Suppressor macrophage treated with lipopolysaccharide for 1 hour (primary cell): ENCODE measurements at regions not wholly inside any gene's neighbourhood (a gene's known extent, or its start where the extent isn't known, plus 50 kb on each side); places are given as distances from the start of the nearest gene placed in this dataset.

Experiments used
- DNase-seq, 3 donors: peaks; one replicate each; pipeline ENCODE4 v3.0.0-alpha.2; 2020 to 2022

DNA sequence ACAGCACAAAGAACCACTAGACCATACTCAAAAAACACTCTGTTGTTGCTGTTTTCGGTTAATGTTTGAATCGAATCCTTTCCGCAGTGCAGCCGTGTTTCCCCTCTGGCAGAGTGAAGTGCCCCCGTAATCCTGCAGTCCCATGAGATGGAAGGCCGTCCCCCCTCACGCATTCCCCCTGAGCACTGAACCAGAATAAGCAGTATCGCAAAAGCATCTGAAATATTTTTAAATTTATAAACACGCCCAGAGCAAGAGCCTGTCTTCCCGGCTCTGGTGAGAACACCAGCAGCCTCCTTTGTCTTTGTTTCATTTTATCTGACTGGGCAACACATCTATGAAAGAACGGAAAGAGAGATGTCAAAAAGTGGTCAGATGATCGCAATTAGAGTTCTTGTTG, 121.0 kb upstream of the ADAMTS18 start:
- DNase-seq: no peak

DNA sequence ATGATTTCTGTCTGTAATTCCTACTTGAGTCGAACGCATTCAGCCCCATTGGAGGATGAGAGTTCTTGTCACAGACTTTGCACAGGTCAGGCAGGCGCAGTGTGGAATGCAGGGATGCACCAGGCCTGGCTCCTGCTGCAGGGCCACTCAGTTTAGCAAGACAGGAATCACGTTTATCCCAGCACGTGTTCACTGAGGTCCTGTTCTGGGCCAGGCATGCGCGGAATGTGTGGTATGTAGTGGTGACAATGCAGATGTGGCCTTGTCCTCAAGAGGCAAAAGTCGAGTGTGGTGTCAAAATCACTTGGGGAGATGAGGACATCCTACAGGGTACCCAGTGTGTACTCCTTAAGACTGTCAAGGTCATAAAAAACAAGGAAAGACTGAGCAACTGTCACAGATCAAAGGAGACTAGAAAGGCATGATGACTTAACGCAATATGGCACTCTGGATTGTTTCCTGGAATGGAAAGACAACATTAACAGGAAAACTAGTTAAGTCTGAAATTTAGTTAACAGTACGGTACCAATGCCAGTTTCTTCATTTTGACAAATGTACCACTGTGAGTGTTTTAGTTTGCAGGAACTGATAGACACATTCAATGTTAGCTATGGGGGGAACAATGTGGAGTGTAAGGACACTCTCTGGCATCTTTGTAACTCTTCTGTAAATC, 121.5 kb upstream of the ADAMTS18 start:
- no peak for DNase-seq

DNA sequence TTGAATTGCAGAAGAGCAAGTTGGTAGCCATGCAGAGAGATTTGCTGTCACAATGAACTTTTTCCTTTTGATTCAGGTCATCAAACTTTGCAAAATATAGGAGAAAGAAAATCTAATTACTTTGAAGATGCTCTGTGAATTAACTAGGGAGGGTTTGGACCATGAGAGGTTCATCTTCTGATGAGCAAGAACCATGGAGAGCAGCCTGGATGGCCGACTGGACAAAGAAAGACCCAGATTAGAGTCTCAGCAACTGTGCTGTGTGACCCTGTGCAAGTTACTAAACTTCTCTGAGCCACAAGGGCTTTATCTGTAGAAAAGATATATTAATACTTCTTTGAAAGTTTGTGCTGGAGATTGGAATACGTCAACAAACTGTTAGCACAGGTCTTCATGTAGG, 122.6 kb upstream of the ADAMTS18 start:
- DNase-seq: no peak

DNA sequence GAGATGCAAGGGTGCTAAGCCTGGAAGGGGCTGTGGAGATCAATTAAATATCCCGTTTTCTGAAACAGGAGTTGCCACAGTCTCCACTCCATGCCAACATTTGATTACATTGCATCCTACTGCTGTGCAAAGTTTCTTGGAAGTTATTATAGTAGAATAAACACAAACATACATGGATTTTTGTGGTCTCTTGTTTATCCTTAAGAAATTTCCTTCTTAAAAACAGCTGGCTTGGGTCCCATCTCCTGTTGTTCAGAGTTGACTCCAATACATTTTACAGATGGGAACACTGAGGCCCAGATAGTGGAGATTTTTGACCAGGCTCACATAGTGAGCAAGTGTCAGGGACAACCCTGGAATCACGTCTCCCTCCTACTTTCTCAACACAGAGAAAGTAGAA, 124.0 kb upstream of the ADAMTS18 start:
- no peak for DNase-seq

DNA sequence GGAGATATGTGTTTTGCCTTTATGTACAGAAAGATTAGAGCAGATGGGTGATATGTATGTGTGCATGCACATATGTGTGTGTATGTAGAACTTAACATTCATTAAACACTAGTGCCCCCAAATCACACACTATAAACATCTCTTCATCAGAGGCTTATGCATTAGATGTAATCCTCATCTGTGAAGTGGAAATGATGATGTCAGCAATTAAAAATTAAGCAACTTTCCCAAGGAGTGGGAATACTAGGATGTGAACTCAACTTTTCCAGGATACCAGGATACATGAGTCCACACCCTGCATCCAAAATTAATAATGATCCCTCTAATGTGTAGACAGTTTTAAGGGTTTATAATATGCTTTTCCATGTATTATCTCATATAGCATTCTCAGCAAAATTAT, 127.7 kb upstream of the ADAMTS18 start:
- DNase-seq: no peak

DNA sequence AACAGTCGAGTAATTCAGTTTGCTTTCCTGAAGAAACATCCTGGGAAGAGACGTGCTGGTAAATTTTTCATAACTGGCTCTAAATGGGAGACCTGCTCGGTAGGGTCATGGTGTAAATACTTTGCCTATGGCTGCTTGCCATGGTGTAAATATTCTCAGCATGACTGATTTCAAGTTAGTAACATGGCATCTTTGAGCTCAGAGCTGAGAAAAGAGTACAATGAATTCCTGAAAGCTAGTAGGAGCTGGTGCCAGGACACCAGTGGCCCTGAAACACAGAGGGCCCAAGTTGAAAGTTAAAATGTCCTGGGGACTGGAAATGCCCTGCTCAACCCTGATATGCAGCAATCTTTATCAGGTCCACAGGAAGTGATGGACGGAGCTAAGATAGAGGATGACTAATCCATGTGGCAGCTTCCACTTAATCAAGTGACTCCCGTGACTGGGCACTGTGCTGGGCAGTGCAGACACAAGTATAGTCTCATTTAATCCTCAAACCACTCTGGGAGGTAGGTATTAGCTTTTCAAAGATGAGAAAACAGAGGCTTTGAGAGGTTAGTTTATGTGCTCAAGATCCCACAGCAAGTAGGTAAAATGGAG, 130.1 kb upstream of the ADAMTS18 start:
- no peak for DNase-seq

DNA sequence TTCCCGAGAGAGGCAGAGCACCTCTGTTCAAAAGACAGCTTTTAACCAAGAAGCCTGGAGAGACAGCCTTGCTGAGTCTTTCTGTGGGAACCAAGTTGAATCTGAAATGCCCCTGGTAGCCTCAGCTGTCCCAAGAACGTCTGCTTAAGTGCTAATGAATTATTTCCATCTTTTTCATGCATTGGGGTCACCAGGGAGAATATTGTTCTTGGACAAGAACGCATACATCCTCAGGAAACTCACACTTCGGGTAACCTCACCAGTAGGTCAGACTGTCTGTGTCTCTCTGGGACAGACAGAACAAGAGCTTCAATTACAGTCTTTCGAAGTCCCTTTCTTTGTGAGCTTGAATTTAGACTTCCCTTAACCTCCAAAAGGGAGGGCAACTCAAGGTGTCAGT, 134.6 kb upstream of the ADAMTS18 start:
- no peak for DNase-seq

DNA sequence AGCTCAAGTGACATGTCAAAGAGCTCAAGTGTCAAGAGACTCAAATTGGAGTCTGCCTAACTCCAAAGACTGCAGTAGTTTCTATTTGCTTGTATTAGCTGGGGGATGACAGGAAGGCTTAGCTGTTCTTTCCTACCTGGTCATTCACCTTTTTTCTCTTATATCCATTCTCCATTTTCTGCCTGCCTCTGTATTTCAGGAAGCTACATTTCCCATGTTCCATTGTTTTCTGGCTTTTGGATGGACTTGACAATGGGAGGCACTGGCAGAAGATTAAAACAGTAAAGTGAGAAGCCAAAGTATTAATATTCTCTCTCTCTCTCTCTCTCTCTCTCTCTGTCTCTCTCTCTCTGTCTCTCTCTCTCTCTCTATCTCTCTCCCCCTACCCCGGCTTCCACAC, 135.7 kb upstream of the ADAMTS18 start:
- DNase-seq: no peak

DNA sequence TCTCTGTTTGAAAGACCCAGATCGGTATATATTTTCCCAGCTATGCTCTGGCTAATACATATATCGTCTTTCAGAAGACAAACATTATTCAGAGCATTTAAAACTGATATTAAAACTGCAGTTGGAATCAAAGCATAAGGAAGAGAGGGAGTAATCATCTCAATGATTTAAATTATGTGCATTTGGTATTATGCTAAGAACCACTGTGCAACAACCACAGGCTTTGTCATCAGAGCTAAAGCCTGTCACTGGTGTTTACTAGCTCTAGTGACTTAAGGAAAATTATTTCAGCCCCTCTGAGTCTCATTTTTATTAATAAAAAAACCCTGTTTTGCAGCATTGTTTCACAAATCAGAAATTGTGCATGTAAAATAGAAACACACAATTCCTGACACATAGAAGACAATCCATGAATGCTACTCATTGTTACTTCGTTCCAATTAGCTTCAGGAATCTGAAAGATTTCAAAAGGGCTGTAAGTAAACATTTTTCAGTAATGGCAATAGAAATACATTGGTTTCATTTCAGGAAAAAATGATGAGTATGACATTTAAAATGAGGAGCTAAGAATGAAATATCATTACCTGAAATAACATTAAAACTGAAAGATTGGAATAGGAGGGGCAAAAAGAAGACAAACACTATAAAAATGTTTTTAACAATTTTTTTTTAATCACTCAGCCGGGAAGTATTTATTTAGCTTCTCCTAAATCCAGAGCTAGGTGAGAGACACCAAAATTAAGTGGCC, 136.5 kb upstream of the ADAMTS18 start:
- no peak for DNase-seq

DNA sequence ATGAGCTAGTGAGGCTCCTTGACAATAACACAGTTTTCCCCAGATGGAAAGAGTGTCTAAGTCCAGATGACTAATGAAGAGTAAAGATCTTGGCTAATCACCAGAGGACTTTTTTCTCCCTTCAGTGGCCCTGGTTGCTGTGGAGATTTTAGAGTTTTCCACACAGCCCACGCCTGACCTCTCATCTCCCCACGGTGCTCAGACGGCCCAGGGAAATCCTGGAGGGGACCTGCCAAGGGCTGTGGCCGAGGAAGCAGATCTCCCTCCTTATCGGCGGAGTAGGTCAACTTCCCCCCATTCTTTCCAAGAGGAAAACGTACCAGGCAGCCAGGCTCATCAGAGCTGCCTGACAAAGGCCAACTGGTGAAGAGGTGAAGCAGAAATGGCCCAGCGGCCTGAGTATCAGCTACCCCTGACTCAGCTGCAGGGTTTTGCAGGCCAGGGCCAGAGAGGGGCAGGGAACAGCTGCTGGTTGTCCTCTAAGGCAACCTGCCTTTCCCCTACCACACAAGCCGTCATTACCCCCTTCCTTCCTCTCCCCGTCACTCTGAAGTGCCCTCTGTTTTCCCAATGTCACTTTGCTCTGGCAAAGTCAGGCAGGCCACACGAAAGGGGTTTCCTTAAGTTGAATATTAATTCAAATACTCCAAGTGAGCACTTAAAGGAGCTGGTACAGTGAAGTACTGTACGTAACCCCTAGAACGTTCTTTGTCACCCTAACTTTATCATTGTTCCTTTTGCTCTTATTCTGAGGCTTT, 140.2 kb upstream of the ADAMTS18 start:
- DNase-seq: no peak

DNA sequence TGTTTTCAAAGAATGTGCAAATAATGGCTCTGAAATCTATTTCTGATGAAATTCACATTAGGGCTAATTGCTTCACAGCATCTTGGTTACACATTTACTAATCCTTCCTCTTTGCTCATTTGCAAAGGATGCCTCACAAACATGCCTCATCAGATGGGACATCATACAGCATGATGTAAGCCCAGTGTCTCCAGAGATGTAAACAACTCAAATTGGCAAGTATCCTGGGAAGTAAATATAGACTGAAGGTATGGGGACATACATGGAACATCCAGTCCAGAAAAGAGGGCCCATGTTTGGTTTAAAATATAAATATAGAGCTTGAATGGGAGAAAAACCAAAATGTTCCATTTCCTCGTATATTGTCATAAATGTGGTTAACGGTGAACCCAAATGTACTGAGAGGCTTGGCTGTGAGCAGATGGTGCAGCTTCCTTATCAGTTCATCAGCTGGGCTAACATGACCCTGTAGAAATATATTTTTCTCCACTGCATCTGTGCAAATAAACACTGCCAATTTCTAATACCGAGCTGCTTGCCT, 142.9 kb upstream of the NUDT7 start:
- no peak for DNase-seq

DNA sequence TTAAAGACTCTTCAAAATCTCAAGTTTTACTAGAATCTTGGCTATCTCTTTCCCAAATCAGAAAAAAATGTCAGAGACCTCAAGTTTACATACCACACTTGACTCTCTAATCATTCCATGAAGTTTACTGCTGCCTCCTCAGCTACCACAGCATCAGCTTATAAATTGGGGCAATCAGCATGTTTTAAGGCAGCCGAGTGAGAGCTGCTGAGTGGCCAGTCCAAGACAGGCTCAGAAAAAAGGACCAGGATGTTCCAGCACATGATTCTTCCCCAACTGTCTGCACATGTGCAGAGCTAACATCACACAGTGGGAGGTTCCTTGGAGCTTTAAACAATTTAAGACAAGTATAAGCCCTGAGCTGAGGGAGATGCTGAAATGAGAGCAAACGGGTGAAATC, 140.6 kb upstream of the NUDT7 start:
- DNase-seq: no peak

DNA sequence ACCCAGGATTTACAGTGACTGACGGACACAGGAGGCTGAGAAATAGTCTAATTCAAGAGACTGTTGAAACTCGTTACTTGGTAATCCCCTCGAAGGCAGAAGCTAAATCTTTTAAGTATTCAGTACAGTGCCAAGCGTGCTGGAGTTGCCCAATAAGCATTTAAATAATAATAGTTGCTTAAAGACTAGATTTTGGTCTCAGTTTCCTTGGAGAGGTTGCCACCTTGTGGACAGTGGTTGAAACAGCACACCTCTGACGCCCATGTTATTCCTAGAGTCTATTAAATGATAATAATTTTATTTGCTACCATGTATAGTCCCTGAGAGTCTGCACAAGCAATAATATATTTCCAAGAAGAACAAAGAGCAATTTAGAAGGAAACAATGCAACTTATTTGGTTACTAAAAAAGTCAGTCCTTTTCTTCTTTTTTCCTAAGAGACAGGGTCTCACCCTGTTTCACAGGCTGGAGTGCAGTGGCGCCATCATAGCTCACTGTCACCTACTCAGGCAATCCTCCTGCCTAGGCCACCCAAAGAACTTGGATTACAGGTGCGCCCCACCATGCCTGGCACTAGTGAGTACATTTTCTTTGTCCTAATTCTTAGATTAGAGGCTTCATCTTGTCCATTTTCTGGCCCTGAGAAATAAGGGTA, 138.0 kb upstream of the NUDT7 start:
- peak; percentile 63 to 72 (median 71) for DNase-seq

DNA sequence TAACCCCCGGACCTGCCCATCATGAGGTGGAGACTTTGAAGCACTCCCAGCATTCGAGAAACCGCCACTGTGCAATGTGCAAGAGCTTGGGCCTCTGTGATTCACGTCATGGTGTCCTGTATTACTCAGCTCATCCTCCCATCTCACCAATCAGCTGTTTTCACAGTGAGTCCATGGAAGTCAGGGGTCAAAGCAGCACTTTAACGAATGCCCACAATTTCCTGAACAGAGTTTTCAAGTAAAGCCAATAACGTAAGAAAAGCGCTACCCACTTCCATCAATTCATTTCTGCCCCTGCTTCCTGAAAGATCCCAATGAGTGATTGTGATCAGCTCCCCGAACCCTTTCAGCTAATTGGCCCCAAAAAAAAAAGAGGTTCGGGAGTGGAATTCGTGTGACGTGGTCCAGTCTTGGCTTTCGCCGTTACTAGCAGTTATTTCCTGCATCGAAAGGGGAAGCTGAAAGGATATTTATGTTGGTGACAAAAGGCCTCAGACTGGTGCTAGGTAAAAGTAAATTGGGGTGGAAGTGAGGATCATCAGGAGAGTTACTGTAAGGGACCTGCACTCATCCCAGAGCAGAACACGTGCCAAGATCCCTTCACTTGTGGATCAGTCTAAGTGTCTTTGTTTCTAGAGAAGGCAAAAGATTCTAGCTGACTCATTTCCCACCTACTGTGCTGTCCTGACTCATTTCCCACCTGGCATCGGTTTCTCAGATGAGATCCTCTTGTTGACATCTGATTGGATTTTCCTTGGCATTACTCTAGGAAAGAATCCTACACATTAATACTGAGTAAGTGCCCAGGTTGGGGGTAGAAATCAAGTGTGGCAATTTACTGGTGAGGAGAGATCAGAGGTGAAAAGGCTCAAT, 136.7 kb upstream of the NUDT7 start:
- DNase-seq: peak in 2 of 3 donors; percentile 3 to 5

DNA sequence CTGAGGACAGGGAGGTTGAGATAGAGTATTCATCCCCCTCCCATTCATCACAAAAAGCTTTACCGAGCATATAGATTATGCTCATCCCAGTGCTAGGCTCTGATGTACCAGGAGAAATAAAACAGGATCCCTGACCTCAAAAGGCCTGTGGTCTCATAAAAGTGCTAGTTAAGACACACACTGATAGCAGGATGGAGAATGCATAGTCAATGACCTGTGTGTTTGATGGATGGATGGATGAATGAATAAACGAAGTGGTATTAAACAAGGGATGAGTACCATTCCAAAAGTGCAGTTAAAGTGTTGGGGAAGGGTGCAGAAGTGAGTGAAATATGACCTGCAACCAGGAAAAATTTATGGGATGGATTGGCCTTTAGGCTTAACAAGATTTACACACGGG, 133.9 kb upstream of the NUDT7 start:
- no peak for DNase-seq

DNA sequence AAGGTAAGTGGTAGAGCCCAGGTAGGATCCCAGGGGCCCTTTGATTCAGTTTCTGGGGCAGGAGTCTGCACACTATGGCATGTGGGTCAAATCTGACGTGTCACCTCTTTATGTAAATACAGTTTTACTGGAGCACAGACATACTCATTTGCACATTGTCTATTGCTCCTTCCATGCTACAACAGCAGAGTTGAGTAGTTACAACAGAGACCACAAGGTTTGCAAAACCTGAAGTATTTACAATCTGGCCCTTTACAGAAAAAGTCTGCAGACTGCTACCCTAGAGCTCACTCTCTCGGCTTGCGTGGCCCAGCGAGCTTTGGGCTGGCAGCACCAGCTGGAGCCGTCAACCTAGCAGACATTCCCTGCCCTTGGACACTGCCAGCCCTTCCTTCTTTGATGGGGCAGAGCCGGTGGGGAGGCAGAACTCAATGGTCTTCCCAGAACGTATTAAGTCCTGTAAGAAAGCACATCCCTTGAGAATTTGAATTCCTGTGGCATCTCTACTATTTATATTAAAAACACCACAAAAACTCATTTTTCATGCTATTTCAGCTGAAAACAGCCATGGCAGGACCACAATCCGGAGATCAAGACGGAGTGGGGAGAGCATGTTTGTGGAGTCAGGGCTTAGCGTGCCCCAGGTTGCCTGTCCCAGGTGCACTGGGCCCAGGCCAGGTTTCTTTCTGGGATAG, 133.1 kb upstream of the NUDT7 start:
- no peak for DNase-seq

DNA sequence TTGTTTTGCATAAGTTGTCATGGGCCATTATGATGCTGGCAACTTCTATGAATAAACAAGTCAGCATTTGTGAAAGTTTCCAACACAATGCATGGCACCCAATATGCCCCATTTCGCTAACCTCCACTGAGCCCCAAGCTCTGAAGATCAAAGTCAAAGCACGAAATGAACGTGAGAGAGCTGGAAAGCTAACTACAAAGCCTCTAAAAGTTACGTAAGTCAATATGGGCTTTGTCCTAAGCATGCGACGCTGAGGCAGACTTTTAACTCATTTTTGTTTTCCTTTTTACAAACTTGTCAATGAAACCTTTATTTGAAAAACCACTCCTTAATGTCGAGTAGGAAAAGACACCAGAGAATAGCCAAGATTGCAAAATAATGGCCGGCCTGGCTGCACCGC, 131.6 kb upstream of the NUDT7 start:
- DNase-seq: no peak

DNA sequence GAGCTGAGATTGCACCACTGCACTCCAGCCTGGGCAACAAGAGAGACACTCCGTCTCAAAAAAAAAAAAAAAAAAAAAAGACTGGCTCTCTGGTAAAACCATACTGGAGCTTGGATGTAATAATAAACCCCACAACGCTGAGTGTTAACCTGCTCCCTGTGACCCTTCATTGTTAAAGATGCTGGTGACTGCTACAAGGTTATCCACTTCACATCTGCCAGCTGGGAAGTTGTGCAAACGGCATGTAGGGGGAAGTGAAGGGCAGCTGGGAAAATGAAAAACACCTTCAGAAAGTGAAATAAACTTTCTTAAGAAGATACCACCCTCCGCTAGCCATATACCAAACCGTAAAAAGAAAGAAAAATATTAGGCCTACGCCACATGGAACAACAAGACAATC, 131.0 kb upstream of the NUDT7 start:
- no peak for DNase-seq

DNA sequence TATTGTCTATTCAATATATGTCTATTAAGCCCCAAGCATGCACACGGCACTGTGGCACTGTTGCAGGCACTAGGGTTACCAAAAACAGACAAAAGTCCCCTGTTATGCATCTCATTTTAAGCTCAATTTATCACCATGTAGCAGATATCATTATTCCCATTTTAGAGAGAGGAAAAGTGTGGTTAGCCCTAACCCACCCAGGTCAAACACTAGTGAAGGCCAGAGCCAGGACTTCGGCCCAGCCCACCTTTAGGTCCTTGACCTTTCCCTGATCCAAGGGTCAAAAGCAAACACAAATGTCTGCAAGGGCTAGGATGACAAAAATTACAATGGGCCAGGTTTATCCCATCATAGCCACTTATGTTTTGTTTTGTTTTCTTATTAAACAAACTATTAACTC, 130.3 kb upstream of the NUDT7 start:
- no peak for DNase-seq

DNA sequence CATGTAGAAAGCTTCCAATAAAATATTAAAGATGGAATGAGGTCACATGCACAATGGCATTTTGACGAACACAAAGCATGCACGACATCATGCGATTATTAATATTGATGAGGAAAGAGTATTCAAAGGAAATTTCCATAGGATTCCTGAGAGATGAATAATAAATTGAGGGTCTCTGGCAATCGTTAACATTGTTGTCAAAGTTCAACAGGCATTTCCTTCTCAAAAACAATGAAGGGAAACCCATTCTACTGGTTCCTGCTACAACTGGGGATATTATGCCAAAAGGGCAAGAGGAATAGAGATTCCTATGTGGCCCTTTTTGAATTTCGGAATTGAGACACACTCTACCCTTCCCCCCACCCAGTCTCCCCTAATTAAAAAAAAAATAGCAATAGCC, 128.3 kb upstream of the NUDT7 start:
- DNase-seq: no peak
